Spleen (tissue), 7 donors: ENCODE measurements at regions not wholly inside any gene's neighbourhood (a gene's known extent, or its start where the extent isn't known, plus 50 kb on each side); places are given as distances from the start of the nearest gene placed in this dataset.

Source experiments
- CTCF ChIP-seq, 11 experiments: fragments of 200-600 bp in 7 of 11; fragments of 450-650 bp in 4 of 11; sonication (generic) in 4 of 11; IDR thresholded peaks in 8 of 11; conservative IDR thresholded peaks in 3 of 11; 1 replicate in 7 of 11; 2 replicates in 4 of 11; pipeline versions ENCODE4 v1.4.0 to v1.8.0; 2016 to 2021; ENCODE audit warnings: antibody characterized with exemption in 11 of 11, inconsistent platforms in 4 of 11, mild to moderate bottlenecking in 1 of 11
- POLR2A ChIP-seq, 3 donors: fragments of 450-650 bp; IDR thresholded peaks; one replicate each; pipeline ENCODE4 v1.5.1; 2017; ENCODE audit warnings: antibody characterized with exemption in 3 of 3, mild to moderate bottlenecking in 1 of 3
- POLR2AphosphoS5 ChIP-seq, 3 donors: sonication (generic); formaldehyde crosslinking; IDR thresholded peaks; one replicate each; pipeline ENCODE4 v1.5.1; 2017; ENCODE audit warnings: antibody characterized with exemption in 3 of 3
- donor health status: DM: no; HTN: no; CAD: no; lungs with moderate emphysema.
- donor health status: DM: no; HTN: no; CAD: no.
- donor health status: DM: no; HTN: no; CAD: no.

- TF ChIP-seq POLR2A (IDR thresholded peaks at IDR 0.05) = no peak
- no peak for TF ChIP-seq CTCF (IDR thresholded peaks at IDR 0.05 in 8 of 11, conservative IDR thresholded peaks at IDR 0.05 in 3 of 11)
- TF ChIP-seq POLR2AphosphoS5 (IDR thresholded peaks at IDR 0.05) = no peak
Observed at GRCh38 chr15:56813995-56814394, 80.7 kb upstream of the ZNF280D start.
